Epithelial cell of esophagus (primary cell): ENCODE measurements at regions not wholly inside any gene's neighbourhood (a gene's known extent, or its start where the extent isn't known, plus 50 kb on each side); places are given as distances from the start of the nearest gene placed in this dataset.
"Not testable (repeated sequence)": the region's sequence is repeated elsewhere in the genome, so short reads cannot be mapped to it uniquely, and the experiment has no call there.

Source experiments
- DNase-seq: peaks from one replicate; pipeline ENCODE4 v3.0.0; 2010; ENCODE audit warnings: low read depth
- H3K4me3 ChIP-seq: 2 replicates; pipeline ENCODE4 v1.5.1; 2011; ENCODE audit warnings: mild to moderate bottlenecking, low read length, control low read depth
- CTCF ChIP-seq: IDR thresholded peaks from 2 replicates; pipeline ENCODE4 v1.5.1; 2011; ENCODE audit warnings: low read depth, mild to moderate bottlenecking, low read length, control low read depth, inconsistent platforms; ENCODE audit not compliant: insufficient read depth; ENCODE audit errors: missing control alignments

DNA sequence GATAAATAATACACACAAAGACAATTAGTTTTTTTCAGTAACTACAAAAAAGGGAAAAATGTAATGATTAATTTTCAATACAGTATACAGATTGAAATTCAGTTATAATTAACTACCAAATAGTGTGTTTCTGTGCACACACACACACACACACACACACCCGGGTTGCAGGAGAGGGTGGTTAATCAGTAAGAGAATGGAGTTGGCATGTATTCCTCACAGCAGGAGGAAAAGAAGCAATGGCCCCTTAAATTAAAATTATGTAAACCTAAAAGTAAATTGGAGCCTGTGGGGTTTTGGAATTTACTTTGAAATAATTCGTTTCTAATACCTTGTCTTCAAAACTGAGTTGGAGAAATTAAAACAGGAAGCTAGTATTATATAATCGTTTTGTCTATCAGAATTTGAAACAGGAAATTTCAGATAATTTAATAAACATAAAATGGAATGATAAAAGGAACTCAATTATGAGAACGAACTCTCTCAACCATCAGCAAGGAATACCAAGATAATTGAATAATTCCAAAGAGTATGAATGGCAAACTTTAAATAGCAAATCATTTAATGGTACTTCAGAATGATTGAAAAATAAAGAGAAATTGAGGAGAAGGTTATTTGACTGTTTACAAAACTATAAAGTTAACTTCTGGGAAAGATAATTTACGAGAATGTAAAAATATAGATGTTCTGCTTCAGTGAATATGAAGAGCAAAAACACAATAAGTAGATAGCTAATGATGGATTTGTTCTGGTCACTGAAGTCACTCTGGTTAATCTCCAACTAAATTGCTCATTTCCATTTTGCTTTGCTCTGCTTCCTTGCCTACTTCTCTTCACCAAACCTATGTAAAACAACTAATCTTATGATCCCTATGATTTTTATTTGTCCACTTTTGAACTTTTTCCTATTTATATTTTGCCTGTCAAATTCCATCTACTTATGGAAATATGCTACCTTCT, 547.9 kb upstream of the ZP4 start:
- no peak for DNase-seq
- no peak overlapping the region for H3K4me3 ChIP-seq
- TF ChIP-seq CTCF = no peak

DNA sequence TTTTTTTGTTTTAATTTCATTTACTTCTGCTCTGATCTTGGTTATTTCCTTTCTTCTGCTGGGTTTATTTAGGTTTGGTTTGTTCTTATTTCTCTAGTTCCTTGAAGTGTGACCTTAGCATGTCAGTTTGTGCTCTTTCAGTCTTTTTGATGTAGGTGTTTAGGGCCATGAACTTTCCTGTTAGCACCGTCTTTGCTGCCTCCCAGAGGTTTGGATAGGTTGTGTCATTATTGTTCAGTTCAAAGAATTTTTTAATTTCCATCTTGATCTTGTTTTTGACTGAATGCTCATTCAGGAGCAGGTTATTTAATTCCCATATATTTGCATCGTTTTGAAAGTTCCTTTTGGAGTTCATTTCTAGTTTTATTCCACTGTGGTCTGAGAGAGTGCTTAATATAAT, 539.0 kb upstream of the ZP4 start:
- peak; percentile 33 for DNase-seq
- H3K4me3 ChIP-seq = not testable (repeated sequence)

- no peak overlapping the region for H3K4me3 ChIP-seq
- DNase-seq = no peak
- no peak for TF ChIP-seq CTCF
Measured at GRCh38 chr1:238419209-238419608, 528.5 kb upstream of the ZP4 start.

- no peak for TF ChIP-seq CTCF
- no peak for DNase-seq
- H3K4me3 ChIP-seq = no peak overlapping the region
Measured at GRCh38 chr1:238409932-238410331, 519.2 kb upstream of the ZP4 start.

DNA sequence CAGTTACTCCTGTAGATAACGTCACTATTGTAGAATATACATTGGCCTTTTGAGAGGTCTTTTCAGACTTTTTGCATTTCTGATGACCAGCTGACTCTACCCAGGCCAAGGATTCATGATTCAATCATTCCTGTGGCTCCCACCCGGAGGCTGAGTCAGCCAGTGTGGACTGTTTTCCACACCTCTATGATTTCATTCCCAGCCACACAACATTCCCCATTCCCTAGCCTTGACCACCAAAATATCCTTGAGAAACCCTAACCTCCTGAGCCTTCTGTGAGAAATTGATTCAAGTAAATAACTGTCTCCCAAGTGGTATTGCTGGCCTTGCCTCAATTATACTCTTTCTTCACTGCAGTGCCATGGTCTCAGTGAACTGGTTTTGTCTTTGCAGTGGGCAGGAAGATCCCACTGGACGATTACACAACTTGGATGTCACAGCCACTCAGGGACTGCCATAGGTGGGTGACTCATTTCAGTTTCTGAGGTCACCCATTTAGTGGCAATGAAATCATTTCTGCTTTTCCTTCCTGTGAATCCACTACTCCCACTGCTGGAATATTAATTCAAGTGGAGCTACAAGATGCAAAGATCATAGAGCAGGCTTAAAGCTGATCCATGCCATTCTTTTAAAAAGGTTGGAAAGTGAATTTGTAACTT, 518.6 kb upstream of the ZP4 start:
- DNase-seq = peak; percentile 61
- H3K4me3 ChIP-seq = no peak overlapping the region
- TF ChIP-seq CTCF = no peak

DNA sequence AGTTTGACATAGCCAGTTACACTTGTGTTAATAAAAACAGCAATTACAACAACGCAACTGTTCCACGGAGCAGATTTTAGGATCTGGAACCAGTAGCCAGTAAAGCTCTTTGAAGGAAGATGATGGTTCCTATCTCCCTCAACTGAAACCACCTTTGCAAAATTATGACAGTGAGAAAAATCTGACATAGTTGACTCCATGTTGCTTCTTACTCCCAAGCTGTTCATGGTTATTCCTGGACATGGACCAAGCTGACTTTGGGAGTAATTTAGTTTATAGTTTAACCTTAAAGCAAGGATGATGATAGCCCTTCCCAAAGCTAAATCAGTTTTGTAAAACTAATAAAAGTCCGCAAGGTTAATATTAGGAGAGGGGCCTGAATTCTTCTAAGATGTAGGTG, 518.0 kb upstream of the ZP4 start:
- no peak for DNase-seq
- no peak overlapping the region for H3K4me3 ChIP-seq
- no peak for TF ChIP-seq CTCF

GRCh38 chr1:238406098-238406860, 515.6 kb upstream of the ZP4 start:
- no peak for TF ChIP-seq CTCF
- no peak overlapping the region for H3K4me3 ChIP-seq
- DNase-seq = no peak
